Embryonic facial prominence (tissue), 1 donor: ENCODE measurements at regions not wholly inside any gene's neighbourhood (a gene's known extent, or its start where the extent isn't known, plus 50 kb on each side); places are given as distances from the start of the nearest gene placed in this dataset.

Experiments
- DNase-seq: peaks from one replicate; pipeline ENCODE4 v3.0.0-alpha.2; 2016; ENCODE audit errors: extremely low spot score

DNA sequence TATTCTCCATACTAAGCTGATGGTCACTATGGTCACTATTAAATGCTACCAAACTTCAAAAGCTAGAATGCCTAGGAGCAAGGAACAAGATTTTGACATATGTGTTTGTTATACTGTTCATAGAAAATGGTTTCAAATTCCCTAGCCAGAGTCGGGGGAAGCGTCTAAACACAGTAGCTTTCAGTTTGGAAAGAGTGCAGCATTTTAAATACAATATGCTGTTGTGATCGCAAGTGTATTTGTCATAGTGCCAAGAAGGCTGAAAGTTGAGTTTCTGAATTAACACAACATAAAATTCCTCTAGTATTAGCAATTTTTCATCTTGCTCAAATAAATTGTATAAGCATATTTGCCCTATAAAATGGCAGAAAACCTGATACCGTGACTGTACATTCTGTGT is 280.4 kb downstream of the ZNF608 start:
- DNase-seq: no peak

DNA sequence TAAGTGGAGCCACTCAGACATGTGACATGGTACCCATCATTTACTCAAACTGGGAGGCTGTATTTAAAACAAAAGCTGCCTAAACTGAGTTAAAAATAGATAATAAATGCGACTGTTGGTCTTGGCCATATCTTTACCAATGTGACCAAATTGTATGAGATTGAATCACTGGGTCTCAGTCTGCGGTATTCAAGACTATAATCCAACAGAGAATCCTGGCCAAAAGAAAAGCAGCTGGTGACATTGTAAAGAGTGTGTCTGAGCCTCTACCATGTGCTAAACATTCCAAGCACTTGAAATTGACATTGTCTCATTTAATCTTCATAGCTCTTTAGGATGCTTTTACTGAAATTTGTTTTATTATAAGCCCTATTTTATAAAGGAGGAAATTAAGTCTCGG is 282.6 kb downstream of the ZNF608 start:
- DNase-seq: no peak

DNA sequence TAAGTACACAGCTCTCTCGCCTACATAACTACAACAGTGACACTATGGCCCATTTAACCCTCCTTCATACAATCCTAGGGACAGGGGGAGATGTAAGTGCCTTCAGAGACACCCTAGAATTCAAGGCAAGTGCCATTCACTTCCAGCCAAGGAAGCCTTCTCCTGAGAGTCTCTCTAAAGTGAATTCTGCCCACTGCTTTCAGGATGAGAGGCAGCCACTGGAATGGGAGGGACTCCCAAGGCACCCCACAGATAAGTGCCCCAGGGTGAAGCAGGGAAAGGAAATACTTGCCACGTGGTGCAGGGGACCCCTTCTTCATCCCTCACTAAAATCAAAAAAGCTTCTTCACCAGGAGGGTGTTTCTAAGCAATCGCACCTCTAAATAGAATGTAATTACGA is 283.7 kb downstream of the ZNF608 start:
- DNase-seq: no peak

DNA sequence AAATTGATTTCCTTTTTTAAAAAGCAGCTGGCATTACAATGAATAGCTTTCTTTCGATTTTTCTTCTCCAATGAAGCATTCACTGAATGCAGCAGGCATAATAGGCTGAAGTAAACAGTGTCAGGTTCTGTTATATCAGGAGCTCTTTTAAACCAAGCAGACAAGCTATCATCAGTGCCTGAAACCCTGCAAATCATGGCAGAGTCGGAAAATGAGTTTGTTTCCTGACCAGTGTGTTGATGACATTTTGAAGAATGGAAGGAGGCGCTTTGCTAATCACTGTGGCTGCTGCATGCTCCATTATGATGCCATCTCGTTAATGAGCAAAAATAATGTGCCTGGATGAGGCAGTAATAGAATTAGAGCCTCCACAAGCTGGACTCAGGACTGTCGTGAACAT is 284.5 kb downstream of the ZNF608 start:
- no peak for DNase-seq

DNA sequence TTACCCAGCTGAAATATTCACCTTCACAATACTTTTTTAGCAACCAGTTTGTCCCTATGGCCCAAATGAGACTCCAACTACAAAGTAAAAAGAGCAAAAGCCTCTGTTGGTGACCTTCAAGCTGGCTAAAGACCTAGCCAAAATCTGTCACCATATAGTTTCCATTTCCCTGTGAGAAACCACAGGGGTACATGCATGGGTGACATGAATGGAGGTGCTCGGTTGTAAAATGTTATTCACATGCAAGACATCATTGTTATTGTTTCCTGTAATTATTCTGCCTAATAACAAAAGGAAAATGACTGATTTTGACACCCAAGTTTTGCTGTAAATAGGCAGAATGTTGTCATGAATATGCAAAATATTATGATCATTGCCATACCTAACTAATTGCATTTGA is 285.3 kb downstream of the ZNF608 start:
- DNase-seq: no peak

DNA sequence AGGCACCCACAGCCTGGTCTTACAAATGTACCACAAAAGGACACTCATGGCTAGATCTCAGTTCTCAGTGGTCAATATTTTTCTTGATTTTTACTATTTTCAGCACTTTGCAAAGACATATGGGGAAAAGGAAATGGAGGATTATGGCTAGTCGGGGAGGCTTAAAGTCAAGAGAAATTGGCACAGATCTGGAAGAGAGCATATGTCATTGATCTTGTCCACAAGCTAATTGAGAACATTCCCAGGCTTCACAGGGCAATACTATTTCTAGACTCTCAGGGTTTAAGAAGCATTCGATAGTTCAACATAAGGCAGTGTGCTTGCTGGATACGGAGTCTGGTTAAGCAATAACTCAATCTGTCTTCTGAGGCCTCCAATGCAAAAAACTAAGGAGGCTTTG is 285.8 kb downstream of the ZNF608 start:
- DNase-seq: no peak

DNA sequence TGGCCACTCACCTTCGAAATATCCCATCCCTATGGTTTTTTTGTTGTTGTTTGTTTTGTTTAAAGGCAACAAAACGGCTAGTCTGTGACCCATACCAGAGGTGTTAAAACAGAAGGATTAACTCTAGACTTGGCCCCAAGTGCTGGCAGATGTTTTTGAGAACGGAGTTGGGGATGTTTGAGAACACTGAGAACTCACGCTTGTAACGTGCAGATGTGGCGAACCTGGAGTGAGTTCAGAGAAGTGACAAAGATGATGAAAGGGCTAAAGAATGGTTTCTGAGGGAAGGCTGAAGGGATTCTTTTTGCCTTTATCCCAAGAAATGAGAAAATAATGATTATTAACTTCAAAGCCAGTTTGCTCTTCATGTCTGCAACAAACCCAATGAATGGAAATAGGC is 286.5 kb downstream of the ZNF608 start:
- DNase-seq: no peak

DNA sequence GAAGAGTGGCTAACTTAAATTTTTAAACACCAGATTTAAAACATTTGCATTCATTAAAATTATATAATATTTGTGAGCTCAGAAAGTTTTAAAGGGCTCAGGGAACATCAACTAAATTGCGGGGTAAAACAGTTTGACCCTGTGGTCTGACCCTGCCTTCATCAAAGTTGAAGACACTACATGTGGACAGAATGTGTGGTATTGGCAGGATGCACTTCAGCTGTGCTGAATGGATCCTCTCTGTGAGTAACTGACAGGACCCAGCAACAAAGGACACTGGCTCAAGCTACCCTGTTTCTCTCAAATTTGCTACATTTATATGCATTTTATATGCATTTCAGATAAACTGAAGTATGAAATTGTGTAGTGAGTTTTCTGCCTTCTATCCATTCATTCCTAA is 288.5 kb downstream of the ZNF608 start:
- no peak for DNase-seq

DNA sequence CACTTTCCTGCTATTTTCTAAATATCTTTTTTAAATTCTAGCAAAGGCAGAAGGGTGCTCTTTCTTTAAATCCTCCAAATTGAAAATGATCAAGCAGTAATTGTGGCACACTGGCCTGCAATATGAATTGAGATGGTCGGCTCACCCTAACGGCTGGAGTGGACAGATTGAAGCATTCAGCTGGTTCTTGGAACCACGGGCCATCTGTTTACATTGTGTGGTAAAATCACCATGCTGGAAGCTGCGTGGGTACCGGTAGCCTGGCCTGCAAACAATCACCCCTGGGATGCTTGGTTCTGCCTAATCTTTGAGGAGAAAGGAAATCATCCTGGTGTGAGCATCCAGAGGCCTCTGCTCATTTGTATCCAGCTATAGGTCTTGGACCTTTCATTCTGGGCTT is 289.3 kb downstream of the ZNF608 start:
- DNase-seq: no peak

DNA sequence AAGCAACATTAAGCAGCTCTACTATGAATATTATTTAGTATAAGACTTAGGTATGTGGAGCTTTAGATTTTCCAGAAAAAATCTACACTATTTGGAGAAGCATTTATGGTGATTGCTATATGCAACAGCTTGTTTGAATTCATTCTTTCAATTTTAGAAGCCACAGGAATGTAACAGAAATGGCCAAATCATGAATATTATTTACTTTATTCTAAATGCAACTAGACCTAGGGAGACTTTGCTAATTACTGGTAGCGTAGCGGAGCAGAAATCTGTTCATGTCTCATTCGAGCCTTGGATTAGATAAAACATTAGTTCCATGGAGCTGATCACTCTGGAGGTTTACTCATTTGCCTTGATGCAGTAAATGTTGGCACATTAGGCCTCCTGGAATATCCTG is 290.2 kb downstream of the ZNF608 start:
- DNase-seq: no peak

DNA sequence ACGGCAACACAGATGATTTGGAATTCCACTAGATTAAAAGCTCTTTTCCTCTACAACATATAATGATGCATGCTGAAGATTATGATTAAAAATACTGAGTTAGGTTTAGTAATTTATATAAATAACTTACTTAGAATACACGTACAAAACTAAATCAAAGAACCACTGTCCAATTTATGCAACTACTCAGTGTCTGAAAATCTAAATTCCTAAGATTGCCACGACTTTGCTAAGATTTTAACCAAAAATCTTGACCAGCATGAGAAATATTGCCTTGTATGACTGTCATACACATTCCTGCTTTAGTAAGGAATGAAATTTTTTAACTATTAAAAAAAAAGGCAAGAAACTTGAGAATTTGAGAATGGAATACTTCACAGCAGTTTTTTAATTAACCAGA is 292.4 kb downstream of the ZNF608 start:
- DNase-seq: no peak

DNA sequence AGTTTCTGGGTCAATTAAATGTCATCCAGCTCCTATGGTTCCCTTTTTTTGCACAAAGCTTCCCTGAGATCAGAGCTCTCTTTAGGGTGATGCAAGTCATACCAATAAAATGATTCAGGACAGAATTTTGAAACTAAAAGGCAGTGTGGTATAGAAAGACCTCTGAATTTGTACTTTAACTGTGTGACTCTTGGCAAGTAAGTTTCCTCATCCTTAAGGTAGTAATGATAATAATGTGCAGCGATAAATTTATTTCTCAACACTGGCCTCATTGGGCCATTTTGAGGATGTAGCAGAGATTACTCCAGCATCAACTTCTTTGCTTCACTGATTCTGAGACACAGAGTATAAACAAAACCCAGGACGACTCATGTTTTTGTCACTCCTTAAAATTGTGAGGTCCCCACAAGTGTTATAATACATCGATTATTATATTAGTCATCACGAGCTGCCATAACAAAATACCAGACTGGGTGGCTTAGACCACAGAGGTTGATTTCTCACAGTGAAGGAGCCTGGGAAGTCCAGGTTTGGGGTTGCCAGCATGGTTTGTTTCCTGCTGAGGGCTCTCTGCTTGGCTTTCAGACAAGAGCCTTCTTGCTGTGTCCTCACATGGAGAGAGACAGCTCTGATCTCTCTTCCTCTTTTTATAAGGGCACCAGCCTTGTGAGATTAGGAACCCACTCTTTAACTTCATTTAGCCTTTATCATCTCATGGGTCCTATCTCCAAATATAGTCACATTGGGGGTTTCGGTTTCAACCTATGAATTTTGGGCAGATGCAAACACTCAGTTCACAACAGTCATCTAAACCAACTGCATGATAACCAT is 293.0 kb downstream of the ZNF608 start:
- DNase-seq: no peak

DNA sequence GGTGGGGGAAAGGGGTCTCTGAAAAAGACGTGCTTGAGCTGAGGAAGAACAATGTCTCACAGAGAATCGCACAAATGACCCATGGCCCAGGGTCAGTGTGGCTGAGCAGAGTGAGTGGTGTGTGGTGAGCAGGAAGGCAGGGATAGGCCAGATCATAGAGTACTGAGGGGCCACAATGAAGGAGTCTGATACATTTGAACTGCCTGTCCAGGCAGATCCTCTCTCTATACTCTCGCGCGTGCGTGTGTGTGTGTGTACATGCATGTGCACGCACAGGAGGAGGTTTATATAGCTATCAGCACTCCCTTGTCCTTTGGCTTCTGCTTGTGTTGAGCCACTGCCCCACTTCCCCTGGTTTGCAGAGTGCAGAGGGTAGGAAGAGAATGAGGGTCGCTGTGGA is 294.0 kb downstream of the ZNF608 start:
- DNase-seq: no peak

DNA sequence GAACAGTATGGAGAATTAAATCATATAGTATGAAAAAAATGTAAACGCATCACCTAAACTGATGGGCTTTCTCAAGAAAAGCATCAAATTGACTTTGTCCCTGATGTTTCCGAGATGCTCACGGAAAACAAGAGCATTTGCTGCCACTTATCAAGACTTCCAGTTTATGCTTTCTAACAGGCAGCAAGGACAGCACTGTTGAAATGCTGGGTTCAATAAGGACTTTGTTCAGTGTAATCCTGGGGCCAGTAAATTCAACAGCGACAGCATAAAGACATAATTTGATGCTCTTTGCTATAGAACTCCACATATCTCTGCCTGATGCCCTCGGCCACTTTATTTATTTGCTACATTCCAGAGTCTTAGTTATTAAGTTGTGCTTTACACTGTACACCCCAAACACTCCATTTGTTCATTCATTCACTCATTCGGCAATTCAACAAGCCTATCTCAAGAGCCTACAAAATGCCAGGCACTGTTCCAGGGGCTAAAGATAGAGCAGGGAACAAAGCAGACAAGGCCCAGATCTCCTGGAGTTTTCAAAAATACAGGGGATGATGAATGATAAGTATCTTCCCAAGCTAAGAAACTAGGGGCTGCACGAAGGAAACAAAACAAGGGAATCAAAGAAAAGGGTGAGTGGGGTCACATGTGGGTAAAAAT is 294.6 kb downstream of the ZNF608 start:
- no peak for DNase-seq

DNA sequence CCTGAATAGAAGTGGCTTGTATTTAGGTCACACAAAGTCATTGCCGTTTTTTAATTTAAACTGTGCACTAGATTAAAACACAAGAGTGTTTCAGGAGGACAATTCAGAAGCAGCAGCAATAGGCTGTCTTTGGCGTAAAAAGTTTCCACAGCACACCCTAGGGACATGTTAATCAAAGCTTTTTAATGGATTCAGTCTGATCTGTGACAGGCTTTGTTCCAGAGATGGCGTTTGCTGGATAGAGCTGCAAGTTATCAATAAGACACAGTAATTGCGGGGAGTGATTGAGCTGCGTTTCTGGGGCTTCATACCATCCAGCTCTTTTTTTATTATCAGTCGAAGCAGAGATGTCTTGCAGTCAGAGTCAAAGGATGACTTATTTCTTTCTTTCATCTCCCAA is 300.3 kb downstream of the ZNF608 start:
- DNase-seq: no peak

DNA sequence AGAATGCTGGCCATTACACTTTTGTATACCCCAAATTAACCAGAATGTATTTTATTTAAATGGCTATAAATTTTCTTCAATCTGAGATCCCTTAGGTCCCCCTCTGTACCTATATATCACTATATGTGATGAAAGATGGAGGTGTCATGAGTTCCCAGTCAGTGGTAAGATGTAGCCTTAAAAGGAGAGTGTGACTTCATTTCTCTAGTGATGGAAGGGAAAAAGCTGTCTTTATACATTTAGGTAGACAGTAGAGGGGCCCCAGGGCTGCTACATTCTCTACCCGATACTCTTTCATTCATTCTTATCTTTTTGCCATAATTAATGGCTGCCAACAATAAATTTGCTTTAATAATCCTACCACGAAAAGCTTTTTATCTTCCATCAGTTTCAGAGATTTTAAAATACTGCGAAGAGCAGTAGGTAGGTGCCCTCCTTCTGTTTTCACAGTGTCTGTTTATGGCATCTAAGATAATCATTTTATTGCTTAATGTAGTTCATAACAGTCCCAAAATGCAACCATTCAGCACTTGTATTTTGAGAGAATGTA is 301.3 kb downstream of the ZNF608 start:
- no peak for DNase-seq

DNA sequence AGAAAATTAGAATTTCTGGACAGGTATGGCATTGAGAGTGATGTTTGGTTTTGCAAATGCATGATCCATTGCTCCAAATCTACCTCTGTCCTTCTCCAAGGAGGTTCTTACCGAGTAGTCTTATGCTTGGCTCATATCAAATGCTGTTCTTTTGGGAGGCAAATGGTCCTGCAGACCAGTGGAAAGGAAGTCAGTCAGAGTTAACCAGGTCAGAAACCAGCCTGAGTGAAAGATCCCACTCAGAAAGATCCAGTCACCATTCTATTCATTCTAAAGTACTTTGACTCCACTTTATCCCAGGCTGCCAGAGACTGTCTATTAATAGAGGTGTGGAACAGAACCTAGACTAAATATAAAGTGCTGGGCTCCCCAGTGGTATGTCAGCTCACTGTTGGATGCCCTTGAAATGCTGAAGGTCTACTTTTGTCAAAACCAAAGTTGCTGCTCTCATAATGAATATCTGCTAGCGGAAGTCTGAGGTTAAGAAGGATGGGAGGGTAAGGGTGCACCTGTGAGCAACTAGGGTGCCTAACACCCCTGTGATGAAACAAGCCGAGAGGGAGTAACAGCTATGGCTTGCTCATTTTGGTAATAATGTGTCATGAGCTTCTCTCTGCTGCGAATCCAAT is 302.2 kb downstream of the ZNF608 start:
- DNase-seq: no peak

DNA sequence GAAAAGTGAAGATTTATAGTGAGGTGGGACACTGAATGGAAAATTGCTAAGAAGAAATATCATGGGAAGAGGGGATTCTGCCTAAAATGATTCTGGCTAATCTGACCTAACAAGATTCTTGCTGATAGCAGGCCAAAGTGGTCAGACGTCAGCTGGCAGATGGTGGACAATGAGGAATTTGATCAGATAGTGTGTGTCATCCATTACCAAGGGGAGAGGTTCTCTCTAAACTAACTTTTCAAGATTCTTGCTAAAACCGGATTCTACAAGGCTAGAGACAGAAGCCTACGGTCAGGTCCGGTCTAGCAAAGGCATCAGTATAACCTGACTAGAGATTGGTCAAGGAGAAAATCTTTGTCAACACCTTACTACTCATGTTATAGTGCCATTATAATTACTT is 306.0 kb downstream of the ZNF608 start:
- no peak for DNase-seq

DNA sequence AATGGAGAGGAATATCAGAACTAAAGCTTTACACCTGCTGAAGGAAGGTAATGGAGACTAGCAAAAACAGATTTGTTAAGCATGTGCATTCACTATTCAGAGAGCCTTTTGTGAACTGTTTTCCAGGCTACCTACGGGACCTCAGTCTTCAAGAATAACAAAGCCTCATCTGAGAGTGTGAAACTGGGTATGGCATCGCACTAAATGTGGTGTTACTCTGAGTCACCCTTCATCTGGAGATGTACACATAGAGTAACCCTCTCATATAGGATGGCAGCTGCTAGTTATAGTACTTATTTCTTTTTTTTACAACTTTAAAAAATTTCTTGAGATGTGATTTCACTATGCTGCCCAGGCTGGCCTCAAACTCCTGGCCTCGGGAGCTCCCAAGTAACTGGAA is 306.8 kb downstream of the ZNF608 start:
- DNase-seq: no peak

DNA sequence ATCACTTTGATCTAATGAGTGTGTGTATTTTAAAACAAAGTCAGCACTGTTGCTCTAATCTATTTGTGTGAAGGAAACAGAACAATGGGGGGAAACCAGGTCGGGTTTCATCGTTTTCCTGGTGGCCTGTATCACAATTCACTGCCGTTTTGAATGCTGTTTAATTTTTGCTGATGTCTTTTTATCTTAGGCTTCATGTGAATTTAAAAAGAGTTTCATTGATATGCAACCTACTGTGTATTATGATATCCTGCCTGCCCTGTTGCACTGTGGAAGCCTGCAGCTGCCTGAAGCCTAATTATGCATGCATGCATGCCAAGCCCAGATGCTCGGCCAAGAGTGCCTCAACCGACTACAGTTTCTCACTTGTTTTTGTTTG is 307.5 kb downstream of the ZNF608 start:
- no peak for DNase-seq

DNA sequence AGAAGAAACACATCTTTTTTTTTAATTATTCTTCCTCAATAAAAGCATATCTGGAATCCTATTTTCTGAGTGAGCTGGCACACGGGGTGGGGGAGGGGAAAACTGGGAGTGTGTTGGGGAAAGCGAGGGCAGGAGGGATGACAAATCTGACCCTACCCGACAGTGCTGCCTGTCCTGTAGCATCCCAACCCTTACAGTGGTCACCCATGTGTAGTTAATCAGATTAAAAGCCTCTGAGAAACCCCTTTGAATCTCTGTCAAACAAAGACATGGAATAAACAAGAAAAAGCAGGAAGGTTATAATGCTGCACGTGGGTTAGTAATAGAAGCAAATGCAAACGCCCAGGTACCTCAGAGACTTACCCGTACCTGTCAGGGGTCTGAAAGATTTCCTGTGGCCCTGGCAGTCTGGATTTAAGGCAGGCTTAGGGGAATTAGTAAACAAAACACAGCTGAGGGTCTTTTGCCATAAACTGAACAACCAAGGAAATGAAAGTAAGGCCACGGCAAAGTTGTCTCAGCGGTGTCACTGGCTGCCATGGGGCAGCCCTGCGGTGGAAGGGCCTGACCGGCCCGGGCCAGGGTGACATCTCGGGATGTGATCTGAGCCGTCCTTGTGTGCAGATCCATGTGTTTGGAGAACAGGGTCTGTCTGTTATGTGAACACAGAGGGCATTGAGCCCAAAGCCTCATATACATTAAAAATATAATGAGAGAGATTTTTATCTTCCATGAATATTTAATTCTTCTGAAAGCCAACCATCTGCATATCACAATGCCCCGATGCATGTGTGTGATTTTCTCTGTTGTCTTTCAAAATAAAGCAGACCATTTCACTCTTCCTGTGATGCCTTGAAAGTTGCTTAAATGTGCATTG is 308.2 kb downstream of the ZNF608 start:
- DNase-seq: no peak

DNA sequence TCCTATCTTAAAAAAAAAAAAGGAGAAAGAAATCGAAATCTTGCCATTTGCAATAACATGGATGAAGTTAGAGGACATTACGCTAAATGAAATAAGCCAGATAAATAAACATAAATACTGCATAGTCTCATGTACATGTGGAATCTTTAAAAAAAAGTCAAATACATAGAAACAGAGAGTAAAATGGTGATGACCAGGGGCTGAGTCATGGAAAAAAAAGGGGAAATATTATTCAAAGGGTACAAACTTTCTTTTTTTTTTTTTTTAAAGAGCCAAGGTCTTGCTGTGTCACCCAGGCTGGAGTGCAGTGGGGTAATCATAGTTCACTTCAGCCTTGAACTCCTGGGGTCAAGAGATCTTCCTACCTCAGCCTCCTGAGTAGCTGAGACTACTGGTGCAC is 310.1 kb downstream of the ZNF608 start:
- DNase-seq: no peak
